H9 (cell line): ENCODE measurements at regions not wholly inside any gene's neighbourhood (a gene's known extent, or its start where the extent isn't known, plus 50 kb on each side); places are given as distances from the start of the nearest gene placed in this dataset.

Experiments used
- DNase-seq: peaks from one replicate; pipeline ENCODE4 v3.0.0-alpha.2; 2017
- H2AFZ ChIP-seq: one replicate; pipeline ENCODE4 v1.6.1; 2013; ENCODE audit warnings: mild to moderate bottlenecking, low read length, control low read depth, moderate library complexity
- H2AK5ac ChIP-seq: 2 replicates; pipeline ENCODE4 v1.6.1; 2013; ENCODE audit warnings: low read length, control low read depth, mixed read lengths; ENCODE audit not compliant: insufficient read length
- H2BK120ac ChIP-seq: one replicate; pipeline ENCODE4 v1.6.1; 2013; ENCODE audit warnings: low read depth, mild to moderate bottlenecking, low read length, control low read depth, inconsistent platforms; ENCODE audit not compliant: poor library complexity, severe bottlenecking
- H2BK12ac ChIP-seq: 2 replicates; pipeline ENCODE4 v1.6.1; 2013; ENCODE audit warnings: low read length, control low read depth, mixed read lengths, low read depth; ENCODE audit not compliant: insufficient read length
- H2BK15ac ChIP-seq: 2 replicates; pipeline ENCODE4 v1.6.1; 2013; ENCODE audit warnings: low read depth, low read length, control low read depth
- H2BK20ac ChIP-seq: one replicate; pipeline ENCODE4 v1.6.1; 2013; ENCODE audit warnings: low read depth, mild to moderate bottlenecking, low read length, control low read depth, inconsistent platforms; ENCODE audit not compliant: poor library complexity, severe bottlenecking
- H2BK5ac ChIP-seq: 2 replicates; pipeline ENCODE4 v1.6.1; 2013; ENCODE audit warnings: low read length, control low read depth, mixed read lengths; ENCODE audit not compliant: insufficient read length
- H3K14ac ChIP-seq: 2 replicates; pipeline ENCODE4 v1.6.1; 2013; ENCODE audit warnings: low read length, control low read depth; ENCODE audit not compliant: insufficient read depth
- H3K18ac ChIP-seq: 2 replicates; pipeline ENCODE4 v1.6.1; 2013; ENCODE audit warnings: low read depth, mild to moderate bottlenecking, mixed read lengths, low read length, control low read depth; ENCODE audit not compliant: insufficient read length
- H3K23ac ChIP-seq: 2 replicates; pipeline ENCODE4 v1.6.1; 2013; ENCODE audit warnings: low read length, control low read depth, mixed read lengths, low read depth; ENCODE audit not compliant: insufficient read length
- H3K23me2 ChIP-seq: 2 replicates; pipeline ENCODE4 v1.6.1; 2013; ENCODE audit warnings: low read depth, mild to moderate bottlenecking, mixed read lengths, low read length, control low read depth; ENCODE audit not compliant: insufficient read length, poor library complexity, severe bottlenecking
- H3K27ac ChIP-seq: 2 replicates; pipeline ENCODE4 v1.5.1; 2013; ENCODE audit warnings: low read length, control low read depth, mixed read lengths, low read depth; ENCODE audit not compliant: insufficient read length
- H3K27me3 ChIP-seq: 2 replicates; pipeline ENCODE4 v1.6.1; 2013; ENCODE audit warnings: low read length, control low read depth, inconsistent platforms; ENCODE audit not compliant: insufficient read depth
- H3K4ac ChIP-seq: 2 replicates; pipeline ENCODE4 v1.6.1; 2013; ENCODE audit warnings: low read depth, mild to moderate bottlenecking, control low read depth, inconsistent platforms, low read length, moderate library complexity
- H3K4me1 ChIP-seq: 2 replicates; pipeline ENCODE4 v1.6.1; 2013; ENCODE audit warnings: low read length, control low read depth, inconsistent platforms; ENCODE audit not compliant: insufficient read depth
- H3K4me2 ChIP-seq: 2 replicates; pipeline ENCODE4 v1.6.1; 2013; ENCODE audit warnings: low read length, control low read depth, mixed read lengths; ENCODE audit not compliant: insufficient read length, insufficient read depth
- H3K56ac ChIP-seq: 2 replicates; pipeline ENCODE4 v1.6.1; 2013; ENCODE audit warnings: low read depth, mild to moderate bottlenecking, mixed read lengths, low read length, control low read depth; ENCODE audit not compliant: insufficient read length
- H3K79me1 ChIP-seq: 2 replicates; pipeline ENCODE4 v1.6.1; 2013; ENCODE audit warnings: low read depth, mild to moderate bottlenecking, moderate library complexity, low read length, control low read depth, inconsistent platforms; ENCODE audit not compliant: insufficient read depth, poor library complexity, severe bottlenecking
- H3K79me2 ChIP-seq: 2 replicates; pipeline ENCODE4 v1.6.1; 2013; ENCODE audit warnings: low read length, control low read depth, inconsistent platforms; ENCODE audit not compliant: insufficient read depth
- H3K9ac ChIP-seq: 2 replicates; pipeline ENCODE4 v1.6.1; 2013; ENCODE audit warnings: low read length, control low read depth, mixed read lengths; ENCODE audit not compliant: insufficient read length; ENCODE audit errors: extremely low read depth
- H3K9me3 ChIP-seq: one replicate; pipeline ENCODE4 v1.6.1; 2013; ENCODE audit warnings: low read depth, low read length, inconsistent platforms; ENCODE audit not compliant: control insufficient read depth
- H3T11ph ChIP-seq: one replicate; pipeline ENCODE4 v1.6.1; 2013; ENCODE audit warnings: mild to moderate bottlenecking, low read length, control low read depth, inconsistent platforms
- H4K20me1 ChIP-seq: one replicate; pipeline ENCODE4 v1.6.1; 2013; ENCODE audit not compliant: control insufficient read depth, insufficient read length, insufficient read depth
- H4K5ac ChIP-seq: 2 replicates; pipeline ENCODE4 v1.6.1; 2013; ENCODE audit warnings: low read depth, mild to moderate bottlenecking, mixed read lengths, low read length, control low read depth; ENCODE audit not compliant: insufficient read length
- H4K8ac ChIP-seq: replicated peaks from 2 replicates; pipeline ENCODE4 v1.6.1; 2013; ENCODE audit warnings: low read length, control low read depth, mixed read lengths, low read depth; ENCODE audit not compliant: insufficient read length
- H4K91ac ChIP-seq: 2 replicates; pipeline ENCODE4 v1.6.1; 2013; ENCODE audit warnings: low read depth, mild to moderate bottlenecking, moderate library complexity, mixed read lengths, low read length, control low read depth; ENCODE audit not compliant: insufficient read length
- H3K27ac Mint-ChIP-seq, 3 experiments: 2 replicates in 2 of 3; 3 replicates in 1 of 3; pipeline ENCODE4 v1.8.0; 2020 to 2021; ENCODE audit warnings: mixed read lengths in 3 of 3, mild to moderate bottlenecking in 1 of 3, moderate library complexity in 1 of 3
- H3K27me3 Mint-ChIP-seq: 2 replicates; pipeline ENCODE4 v1.8.0; 2021; ENCODE audit warnings: low read depth, mild to moderate bottlenecking, moderate library complexity, mixed read lengths
- H3K36me3 Mint-ChIP-seq, 3 experiments: 2 replicates in 2 of 3; 3 replicates in 1 of 3; pipeline ENCODE4 v1.8.0; 2020 to 2021; ENCODE audit warnings: low read depth in 3 of 3, mixed read lengths in 3 of 3; ENCODE audit not compliant: insufficient read depth in 1 of 3
- H3K4me1 Mint-ChIP-seq, 2 experiments: 2 replicates each; pipeline ENCODE4 v1.8.0; 2020; ENCODE audit warnings: mixed read lengths in 2 of 2
- H3K4me3 Mint-ChIP-seq, 2 experiments: 2 replicates in 1 of 2; 3 replicates in 1 of 2; pipeline ENCODE4 v1.8.0; 2020 to 2021; ENCODE audit warnings: mild to moderate bottlenecking in 2 of 2, mixed read lengths in 2 of 2, moderate library complexity in 1 of 2
- H3K9me3 Mint-ChIP-seq, 2 experiments: 2 replicates in 1 of 2; 3 replicates in 1 of 2; pipeline ENCODE4 v1.8.0; 2020; ENCODE audit warnings: mild to moderate bottlenecking in 2 of 2, mixed read lengths in 2 of 2, moderate library complexity in 1 of 2
- WGBS: extraction: QIAGEN DNeasy Blood & Tissue Kit; methylation state at CpG from one replicate; pipeline ENCODE4 v1.1.7; 2013; ENCODE audit warnings: missing lambda C conversion rate, low lambda C conversion rate, mixed read lengths; ENCODE audit not compliant: insufficient read length; ENCODE audit errors: extremely low coverage; 5-methylcytosine and 5-hydroxymethylcytosine counted together
- TF ChIP-seq, protein P1 (sequence below): fragments of 200-600 bp; sonication (generic); conservative IDR thresholded peaks from 3 replicates; pipeline ENCODE4 v1.8.0; 2021; ENCODE audit warnings: antibody characterized with exemption, mild to moderate bottlenecking

DNA sequence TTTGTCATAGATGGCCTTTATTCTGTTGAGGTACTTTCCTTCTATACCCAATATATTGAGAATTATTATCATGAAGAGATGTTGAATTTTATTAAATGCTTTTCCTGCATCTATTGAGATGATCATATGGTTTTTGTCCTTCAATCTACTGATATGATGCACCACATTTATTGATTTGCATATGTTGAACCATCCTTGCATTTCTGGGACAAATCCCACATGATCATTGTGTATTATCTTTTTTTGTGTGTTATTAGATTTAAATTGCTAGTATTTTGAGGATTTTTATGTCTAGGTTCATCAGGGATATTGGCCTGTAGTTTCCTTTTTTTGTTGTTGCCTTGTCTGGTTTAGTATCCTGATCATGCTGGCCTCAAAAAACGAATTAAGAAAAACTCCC is 124.5 kb upstream of the CES5A start:
- Mint-ChIP-seq H3K27ac (no peak overlapping the region), H3K36me3 (peaks cover 0 to 8% (median 0%) of the 10 kb centered on the region in 3 experiments; a peak in 1 of 7 replicates), H3K4me3 (no peak overlapping the region), H3K4me1 (no peaks in the 10 kb centered on the region), H3K9me3 (peaks cover 7 to 11% of the 10 kb centered on the region in 2 experiments; a peak in 4 of 5 replicates), H3K27me3 (no peaks in the 10 kb centered on the region)
- Histone ChIP-seq H3K27ac (no peak overlapping the region), H3K14ac (no peak overlapping the region), H3K23me2 (peaks cover 2% of the 10 kb centered on the region), H2BK20ac (no peak overlapping the region), H3K27me3 (no peaks in the 10 kb centered on the region), H3K9ac (no peak overlapping the region), H2BK120ac (no peak overlapping the region), H2BK5ac (no peak overlapping the region), H3K4ac (no peak overlapping the region), H4K91ac (no peak overlapping the region), H4K8ac (no peak overlapping the region), H2AK5ac (no peak overlapping the region), H3T11ph (no peak overlapping the region), H2BK12ac (no peak overlapping the region), H3K23ac (no peak overlapping the region), H3K9me3 (no peaks in the 10 kb centered on the region), H3K4me1 (no peaks in the 10 kb centered on the region), H4K20me1 (no peaks in the 10 kb centered on the region), H3K79me2 (no peaks in the 10 kb centered on the region), H3K18ac (no peak overlapping the region), H3K4me2 (no peak overlapping the region), H4K5ac (no peak overlapping the region), H2BK15ac (no peak overlapping the region), H2AFZ (no peak overlapping the region), H3K56ac (no peak overlapping the region), H3K79me1 (no peaks in the 10 kb centered on the region)
- TF ChIP-seq, protein P1, sequence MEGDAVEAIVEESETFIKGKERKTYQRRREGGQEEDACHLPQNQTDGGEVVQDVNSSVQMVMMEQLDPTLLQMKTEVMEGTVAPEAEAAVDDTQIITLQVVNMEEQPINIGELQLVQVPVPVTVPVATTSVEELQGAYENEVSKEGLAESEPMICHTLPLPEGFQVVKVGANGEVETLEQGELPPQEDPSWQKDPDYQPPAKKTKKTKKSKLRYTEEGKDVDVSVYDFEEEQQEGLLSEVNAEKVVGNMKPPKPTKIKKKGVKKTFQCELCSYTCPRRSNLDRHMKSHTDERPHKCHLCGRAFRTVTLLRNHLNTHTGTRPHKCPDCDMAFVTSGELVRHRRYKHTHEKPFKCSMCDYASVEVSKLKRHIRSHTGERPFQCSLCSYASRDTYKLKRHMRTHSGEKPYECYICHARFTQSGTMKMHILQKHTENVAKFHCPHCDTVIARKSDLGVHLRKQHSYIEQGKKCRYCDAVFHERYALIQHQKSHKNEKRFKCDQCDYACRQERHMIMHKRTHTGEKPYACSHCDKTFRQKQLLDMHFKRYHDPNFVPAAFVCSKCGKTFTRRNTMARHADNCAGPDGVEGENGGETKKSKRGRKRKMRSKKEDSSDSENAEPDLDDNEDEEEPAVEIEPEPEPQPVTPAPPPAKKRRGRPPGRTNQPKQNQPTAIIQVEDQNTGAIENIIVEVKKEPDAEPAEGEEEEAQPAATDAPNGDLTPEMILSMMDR: no peak
- DNase-seq: no peak
- no CpG with 5 or more reads among the region's 1 CpG for WGBS
